ENCODE measurements at regions not wholly inside any gene's neighbourhood (a gene's known extent, or its start where the extent isn't known, plus 50 kb on each side); places are given as distances from the start of the nearest gene placed in this dataset.

DNA sequence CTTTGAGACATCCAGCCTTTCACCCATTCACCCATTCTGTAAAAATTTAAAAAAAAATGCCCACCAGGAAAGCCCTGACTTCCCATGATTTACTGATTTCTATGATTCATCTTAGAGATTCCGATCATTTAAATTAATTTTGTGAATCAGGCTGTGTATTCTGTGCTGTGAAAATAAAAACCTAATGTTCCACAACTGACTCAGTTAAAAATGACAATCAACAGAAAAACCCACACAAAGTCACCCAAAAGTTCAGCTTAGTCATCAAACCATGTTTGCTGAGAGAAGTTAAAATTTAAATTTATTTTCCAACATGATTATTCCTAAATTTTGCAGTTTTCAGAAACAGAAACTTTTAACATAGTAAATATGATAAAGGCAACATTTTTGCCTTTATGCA is 509.9 kb downstream of the TENT5A start:
- ChIA-PET CTCF (no interaction called here), POLR2A (ENCODE audit: low non-redundant PET) (no interaction called here)
- intact Hi-C loops (cut with micrococcal nuclease; ENCODE audit: unreplicated experiment) = loop anchor here (5.0 kb wide), 4 partner anchors 225 to 935 kb away; partner anchors contain the start of gene TENT5A
- no peaks in the 10 kb centered on the region for H3K36me3 ChIP-seq (ENCODE audit: insufficient read depth, low read length, poor library complexity, severe bottlenecking)
- peaks cover 14% of the 10 kb centered on the region for H3K9me3 ChIP-seq (ENCODE audit: low read depth, low read length, poor library complexity, severe bottlenecking)
- no peak for DNase-seq (ENCODE audit: low spot score)
- TF ChIP-seq EZH2 (IDR thresholded peaks at IDR 0.05; ENCODE audit: borderline replicate concordance, low read depth, low read length, poor library complexity, severe bottlenecking) = no peak
- no peak for TF ChIP-seq CTCF (conservative IDR thresholded peaks at IDR 0.05; ENCODE audit: low read depth, low read length)
- no peaks in the 10 kb centered on the region for H3K4me1 ChIP-seq (ENCODE audit: insufficient read depth, low read length, poor library complexity, severe bottlenecking)
- H3K27ac ChIP-seq (ENCODE audit: low read depth, low read length, poor library complexity, severe bottlenecking) = no peak overlapping the region
- no TSS peak for BruUV-seq (replicated peaks)
- no peaks in the 10 kb centered on the region for H3K27me3 ChIP-seq (replicated peaks; ENCODE audit: insufficient read depth, low read depth, low read length, poor library complexity)
- no peak overlapping the region for H3K4me3 ChIP-seq (ENCODE audit: low read depth, low read length, poor library complexity, severe bottlenecking)

- Histone ChIP-seq H3K9me3 (ENCODE audit: low read depth, low read length, poor library complexity, severe bottlenecking) (peaks cover 6% of the 10 kb centered on the region), H3K27me3 (replicated peaks; ENCODE audit: insufficient read depth, low read depth, low read length, poor library complexity) (no peaks in the 10 kb centered on the region), H3K36me3 (ENCODE audit: insufficient read depth, low read length, poor library complexity, severe bottlenecking) (no peaks in the 10 kb centered on the region), H3K27ac (ENCODE audit: low read depth, low read length, poor library complexity, severe bottlenecking) (no peak overlapping the region), H3K4me1 (ENCODE audit: insufficient read depth, low read length, poor library complexity, severe bottlenecking) (no peaks in the 10 kb centered on the region), H3K4me3 (ENCODE audit: low read depth, low read length, poor library complexity, severe bottlenecking) (no peak overlapping the region)
- ChIA-PET POLR2A (ENCODE audit: low non-redundant PET) (interaction anchor here (0.5 to 0.6 kb wide), 2 partner anchors 79 to 98 kb away, joined by 3 to 4 read pairs; no protein-coding TSS in a partner anchor), CTCF (interaction anchor here (0.7 kb wide), 1 partner anchor 512 kb away, joined by 3 read pairs; no protein-coding TSS in a partner anchor)
- TF ChIP-seq EZH2 (IDR thresholded peaks at IDR 0.05; ENCODE audit: borderline replicate concordance, low read depth, low read length, poor library complexity, severe bottlenecking) (no peak), CTCF (conservative IDR thresholded peaks at IDR 0.05; ENCODE audit: low read depth, low read length) (peak; percentile 67)
- peak; percentile 73 for DNase-seq (ENCODE audit: low spot score)
- intact Hi-C loops (cut with micrococcal nuclease; ENCODE audit: unreplicated experiment) = loop anchor here (5.0 kb wide), 4 partner anchors 226 to 936 kb away; partner anchors contain the start of gene TENT5A
- no TSS peak for BruUV-seq (replicated peaks)
These were observed 511.1 kb downstream of the TENT5A start for GRCh38 chr6:81241126-81242041.

DNA sequence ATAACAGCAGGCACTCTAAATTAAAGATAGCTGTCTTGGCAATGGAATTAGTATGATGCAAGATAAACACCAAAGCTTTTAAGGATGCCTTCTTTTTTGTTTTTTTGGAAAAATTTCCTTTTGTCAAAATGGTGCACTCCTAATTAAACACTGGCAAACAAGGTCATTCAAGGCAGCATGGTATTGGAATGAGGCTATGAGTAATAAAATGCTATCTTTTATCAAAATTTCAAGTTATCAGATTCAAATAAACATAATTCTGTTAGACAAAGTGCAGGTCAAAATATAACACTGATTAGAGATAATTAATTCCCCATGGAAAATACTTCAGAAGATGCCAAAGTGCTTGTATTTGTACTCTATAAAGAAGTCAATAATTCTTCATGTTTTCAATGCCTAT is 514.1 kb downstream of the TENT5A start:
- H3K4me3 ChIP-seq (ENCODE audit: low read depth, low read length, poor library complexity, severe bottlenecking) = no peak overlapping the region
- peaks cover 5% of the 10 kb centered on the region for H3K4me1 ChIP-seq (ENCODE audit: insufficient read depth, low read length, poor library complexity, severe bottlenecking)
- no peaks in the 10 kb centered on the region for H3K9me3 ChIP-seq (ENCODE audit: low read depth, low read length, poor library complexity, severe bottlenecking)
- TF ChIP-seq EZH2 (IDR thresholded peaks at IDR 0.05; ENCODE audit: borderline replicate concordance, low read depth, low read length, poor library complexity, severe bottlenecking) (no peak), CTCF (conservative IDR thresholded peaks at IDR 0.05; ENCODE audit: low read depth, low read length) (no peak)
- ChIA-PET CTCF (no interaction called here), POLR2A (ENCODE audit: low non-redundant PET) (no interaction called here)
- H3K27ac ChIP-seq (ENCODE audit: low read depth, low read length, poor library complexity, severe bottlenecking) = no peak overlapping the region
- intact Hi-C loops (cut with micrococcal nuclease; ENCODE audit: unreplicated experiment) = no loop called here
- DNase-seq (ENCODE audit: low spot score) = no peak
- no peaks in the 10 kb centered on the region for H3K27me3 ChIP-seq (replicated peaks; ENCODE audit: insufficient read depth, low read depth, low read length, poor library complexity)
- BruUV-seq (replicated peaks) = no TSS peak
- H3K36me3 ChIP-seq (ENCODE audit: insufficient read depth, low read length, poor library complexity, severe bottlenecking) = no peaks in the 10 kb centered on the region
